Spinal cord (tissue), 9 donors: ENCODE measurements at regions not wholly inside any gene's neighbourhood (a gene's known extent, or its start where the extent isn't known, plus 50 kb on each side); places are given as distances from the start of the nearest gene placed in this dataset.

ENCODE experiments used
- DNase-seq, 6 donors: peaks; one replicate each; pipeline versions ENCODE4 v3.0.0 to v3.0.0-alpha.2; 2013 to 2015; ENCODE audit warnings: low spot score in 6 of 6, low read depth in 4 of 6
- H3K27ac ChIP-seq: one replicate; pipeline ENCODE4 v1.5.1; 2013; ENCODE audit warnings: low read depth, low read length, control low read depth
- H3K27me3 ChIP-seq: one replicate; pipeline ENCODE4 v1.6.1; 2013; ENCODE audit warnings: low read length; ENCODE audit not compliant: control insufficient read depth, insufficient read depth
- H3K36me3 ChIP-seq: one replicate; pipeline ENCODE4 v1.6.1; 2013; ENCODE audit warnings: low read length; ENCODE audit not compliant: control insufficient read depth, insufficient read depth
- H3K4me1 ChIP-seq: one replicate; pipeline ENCODE4 v1.6.1; 2013; ENCODE audit warnings: low read length; ENCODE audit not compliant: control insufficient read depth, insufficient read depth
- H3K4me3 ChIP-seq: one replicate; pipeline ENCODE4 v1.5.1; 2013; ENCODE audit warnings: low read depth, low read length, control low read depth
- H3K9me3 ChIP-seq: one replicate; pipeline ENCODE4 v1.6.1; 2013; ENCODE audit warnings: low read length; ENCODE audit not compliant: control insufficient read depth, insufficient read depth
- WGBS: methylation state at CpG from one replicate; pipeline ENCODE4 v1.1.5; 2013; ENCODE audit warnings: missing lambda C conversion rate; ENCODE audit not compliant: insufficient coverage; 5-methylcytosine and 5-hydroxymethylcytosine counted together
- donor health status: healthy.

GRCh38 chr14:95433094-95433478 is 83.4 kb downstream of the SYNE3 start:
- DNase-seq = no peak
- 88% methylated on average over 8 of the region's 8 CpGs for WGBS
- H3K4me1 ChIP-seq = peaks cover 8% of the 10 kb centered on the region
- no peaks in the 10 kb centered on the region for H3K27me3 ChIP-seq
- H3K4me3 ChIP-seq = no peak overlapping the region
- peaks cover 3% of the 10 kb centered on the region for H3K9me3 ChIP-seq
- no peak overlapping the region for H3K27ac ChIP-seq
- H3K36me3 ChIP-seq = peaks cover 8% of the 10 kb centered on the region

DNA sequence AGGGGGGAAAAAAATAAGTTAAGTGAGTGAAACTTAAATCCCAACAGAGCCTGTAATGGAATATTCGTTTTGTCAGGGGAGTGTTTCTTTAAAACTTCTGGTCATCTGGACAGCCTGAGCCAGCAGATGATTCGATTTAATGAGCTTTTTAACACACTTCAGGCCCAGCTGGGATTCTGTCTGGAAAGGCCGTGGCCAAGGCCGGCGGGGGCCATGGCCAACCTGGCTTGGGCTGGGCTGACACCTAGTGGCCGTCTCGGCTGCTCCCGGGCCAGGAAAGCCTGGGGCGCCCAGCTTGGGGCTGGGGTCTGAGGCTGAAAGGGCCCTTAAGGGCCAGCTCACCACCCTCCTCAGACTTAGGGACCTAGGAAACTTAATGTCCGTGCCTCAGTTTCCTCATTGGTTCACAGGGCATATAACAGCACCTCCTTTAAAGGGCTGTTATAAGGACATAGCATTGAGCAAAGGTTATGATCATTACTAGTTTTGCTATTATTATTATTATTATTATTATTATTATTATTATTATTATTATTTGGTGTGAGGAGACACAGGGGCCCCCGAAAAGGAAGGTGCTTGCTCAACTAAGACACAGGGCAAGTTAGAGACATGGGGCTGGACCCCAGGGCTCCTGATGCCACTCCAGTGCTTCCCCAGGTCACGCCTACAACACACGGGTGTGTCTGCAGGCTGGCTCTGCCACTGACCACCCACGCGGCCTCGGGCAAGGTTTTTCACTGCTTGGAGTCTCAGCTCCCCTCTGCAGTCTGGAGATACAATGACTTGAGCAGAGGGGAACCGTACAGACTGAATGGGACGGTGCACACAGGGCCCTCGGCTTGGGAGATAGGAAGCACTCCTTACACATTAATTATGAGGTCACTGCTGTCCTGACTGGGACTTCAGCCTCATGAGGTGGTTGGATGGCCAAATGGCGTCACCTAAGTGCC is 84.0 kb downstream of the SYNE3 start:
- Histone ChIP-seq H3K36me3 (peaks cover 8% of the 10 kb centered on the region), H3K4me3 (no peak overlapping the region), H3K27me3 (no peaks in the 10 kb centered on the region), H3K27ac (no peak overlapping the region), H3K4me1 (peaks cover 8% of the 10 kb centered on the region), H3K9me3 (peaks cover 3% of the 10 kb centered on the region)
- WGBS = 34% methylated on average over 17 of the region's 20 CpGs
- peak in 3 of 6 donors; percentile 54 to 86 (median 80) for DNase-seq

- Histone ChIP-seq H3K36me3 (peaks cover 8% of the 10 kb centered on the region), H3K27ac (no peak overlapping the region)
These were observed 85.0 kb downstream of the SYNE3 start for GRCh38 chr14:95431199-95432143.

DNA sequence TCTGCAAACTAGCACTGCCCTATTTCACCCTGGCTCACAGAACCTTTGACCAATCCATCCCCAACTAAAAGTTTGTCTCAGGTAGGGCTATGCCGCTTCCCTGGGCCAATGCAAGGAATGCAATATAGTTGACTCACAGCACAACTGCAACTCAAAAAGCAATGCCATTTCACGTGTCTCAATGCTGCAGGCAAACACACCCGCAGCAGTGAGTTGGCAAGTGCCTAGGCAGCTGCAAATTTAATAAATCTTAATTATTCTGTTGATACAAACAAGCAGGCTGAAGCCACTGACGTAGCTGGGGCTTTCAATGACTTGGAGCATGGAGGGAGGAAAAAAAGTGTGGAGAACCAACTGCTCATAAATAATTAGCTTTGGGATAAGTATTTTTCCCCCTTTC is 87.9 kb downstream of the SYNE3 start:
- H3K27me3 ChIP-seq = no peaks in the 10 kb centered on the region
- H3K27ac ChIP-seq = no peak overlapping the region
- no peak for DNase-seq
- no peak overlapping the region for H3K4me3 ChIP-seq
- H3K36me3 ChIP-seq = peaks cover 8% of the 10 kb centered on the region
- H3K9me3 ChIP-seq = no peaks in the 10 kb centered on the region
- H3K4me1 ChIP-seq = peaks cover 8% of the 10 kb centered on the region
- 100% methylated on average over 1 of the region's 4 CpGs for WGBS

More at GRCh38 chr14:95431199-95432143, 85.0 kb downstream of the SYNE3 start:
- no peak overlapping the region for H3K4me3 ChIP-seq
- H3K4me1 ChIP-seq = peaks cover 8% of the 10 kb centered on the region
- peaks cover 3% of the 10 kb centered on the region for H3K9me3 ChIP-seq
- WGBS = 70% methylated on average over 13 of the region's 17 CpGs
- H3K27me3 ChIP-seq = no peaks in the 10 kb centered on the region
- peak in 2 of 6 donors; percentile 53 to 66 for DNase-seq

DNA sequence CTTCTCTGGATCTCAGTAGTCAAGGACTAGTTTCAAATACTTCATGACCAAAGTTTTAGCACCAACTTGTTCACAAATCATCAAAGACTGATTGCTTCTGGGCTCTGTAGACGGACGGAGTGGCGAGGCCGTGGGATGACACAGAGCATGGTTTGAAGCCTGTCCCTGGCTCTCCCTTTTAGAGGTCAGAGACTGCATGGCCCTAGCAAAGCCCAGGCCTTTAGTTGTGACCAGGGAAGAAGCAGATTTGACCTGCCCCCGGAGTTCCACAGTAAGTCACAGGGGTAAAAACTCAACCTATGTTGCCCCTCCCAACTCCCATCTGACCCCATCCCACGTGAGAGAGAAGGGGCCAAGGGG is 90.4 kb downstream of the SYNE3 start:
- H3K4me1 ChIP-seq = no peaks in the 10 kb centered on the region
- no peaks in the 10 kb centered on the region for H3K36me3 ChIP-seq
- no peak for DNase-seq
- H3K27me3 ChIP-seq = no peaks in the 10 kb centered on the region
- no peaks in the 10 kb centered on the region for H3K9me3 ChIP-seq
- WGBS = 98% methylated on average over 4 of the region's 6 CpGs
- no peak overlapping the region for H3K27ac ChIP-seq
- no peak overlapping the region for H3K4me3 ChIP-seq

DNA sequence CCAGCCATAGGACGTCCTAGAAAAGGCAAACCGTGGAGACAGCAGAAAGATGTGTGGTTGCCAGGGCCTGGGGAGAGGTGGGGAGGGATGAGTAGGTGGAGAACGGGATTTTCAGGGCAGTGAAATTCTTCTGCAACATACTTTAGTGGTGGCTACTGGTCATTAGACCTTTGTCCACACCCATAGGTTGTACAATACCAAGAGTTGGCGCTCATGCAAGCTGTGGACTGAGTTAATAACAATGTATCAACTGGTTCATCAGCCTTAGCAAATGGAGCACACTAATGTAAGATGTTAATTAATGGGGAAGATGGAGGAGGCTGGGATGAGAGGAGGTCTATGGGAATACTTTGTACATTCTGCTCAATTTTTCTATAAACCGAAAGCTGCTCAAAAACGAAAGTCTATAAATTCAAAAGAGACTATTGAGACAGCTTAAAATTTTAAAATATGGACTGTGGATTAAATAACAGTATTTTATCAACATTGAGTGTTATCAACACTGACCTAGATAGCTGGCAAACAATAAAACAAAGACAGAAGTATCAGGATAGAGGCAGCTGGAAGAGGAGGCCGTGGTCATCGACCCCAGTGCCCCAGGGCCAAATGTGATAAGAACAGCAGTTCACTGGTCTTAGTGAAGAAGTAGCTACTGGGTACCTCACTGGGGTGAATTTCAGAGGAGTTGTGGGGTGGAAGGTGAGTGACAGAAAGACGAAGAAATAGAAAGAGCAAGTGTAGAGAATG is 90.9 kb downstream of the SYNE3 start:
- H3K36me3 ChIP-seq = no peaks in the 10 kb centered on the region
- 76% methylated on average over 5 of the region's 9 CpGs for WGBS
- no peaks in the 10 kb centered on the region for H3K4me1 ChIP-seq
- no peak overlapping the region for H3K27ac ChIP-seq
- H3K4me3 ChIP-seq = no peak overlapping the region
- H3K27me3 ChIP-seq = no peaks in the 10 kb centered on the region
- no peak for DNase-seq
- H3K9me3 ChIP-seq = no peaks in the 10 kb centered on the region

DNA sequence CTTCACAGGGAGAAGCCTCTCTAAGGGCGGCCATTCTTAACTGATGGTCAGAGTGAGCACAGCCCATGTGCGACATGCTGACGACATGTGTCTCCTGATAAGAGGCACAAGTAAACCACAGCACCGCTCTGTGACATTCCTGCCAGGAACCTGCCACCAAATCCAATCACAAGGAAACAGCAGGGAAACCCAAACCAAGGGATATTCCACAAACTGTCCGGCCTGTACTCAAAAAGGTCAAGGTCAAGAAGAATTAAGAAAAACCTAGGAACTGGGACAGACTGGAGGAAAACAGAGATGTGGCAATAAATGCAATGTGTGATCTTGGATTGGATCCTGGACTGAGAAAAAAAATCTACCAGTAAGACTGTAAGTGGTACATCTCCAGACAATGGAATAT is 91.9 kb downstream of the SYNE3 start:
- no peak for DNase-seq
- WGBS = 98% methylated on average over 4 of the region's 5 CpGs
- Histone ChIP-seq H3K27me3 (no peaks in the 10 kb centered on the region), H3K4me3 (no peak overlapping the region), H3K9me3 (no peaks in the 10 kb centered on the region), H3K4me1 (no peaks in the 10 kb centered on the region), H3K36me3 (no peaks in the 10 kb centered on the region), H3K27ac (no peak overlapping the region)

DNA sequence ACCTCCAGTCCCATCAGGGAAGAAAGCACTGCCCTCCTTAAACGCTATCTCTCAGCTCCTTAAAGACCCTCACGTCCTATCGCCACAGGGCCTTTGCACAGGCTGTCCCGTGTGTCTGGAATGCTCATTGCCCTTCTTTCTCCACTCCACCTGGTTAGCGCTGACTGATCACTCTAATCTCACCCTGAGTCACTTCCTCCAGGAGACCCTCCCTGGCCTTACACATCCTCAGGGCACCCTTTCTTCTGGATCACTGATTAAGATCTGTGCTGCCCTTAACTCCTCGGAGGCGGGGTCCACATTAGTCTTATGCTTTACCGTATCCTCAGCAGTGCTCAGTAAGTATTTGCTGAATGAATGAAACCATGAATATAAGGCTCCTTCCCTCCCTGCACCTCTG is 94.7 kb downstream of the SYNE3 start:
- 98% methylated on average over 6 of the region's 8 CpGs for WGBS
- Histone ChIP-seq H3K27me3 (no peaks in the 10 kb centered on the region), H3K36me3 (no peaks in the 10 kb centered on the region), H3K27ac (no peak overlapping the region), H3K9me3 (no peaks in the 10 kb centered on the region), H3K4me3 (no peak overlapping the region), H3K4me1 (no peaks in the 10 kb centered on the region)
- DNase-seq = no peak

DNA sequence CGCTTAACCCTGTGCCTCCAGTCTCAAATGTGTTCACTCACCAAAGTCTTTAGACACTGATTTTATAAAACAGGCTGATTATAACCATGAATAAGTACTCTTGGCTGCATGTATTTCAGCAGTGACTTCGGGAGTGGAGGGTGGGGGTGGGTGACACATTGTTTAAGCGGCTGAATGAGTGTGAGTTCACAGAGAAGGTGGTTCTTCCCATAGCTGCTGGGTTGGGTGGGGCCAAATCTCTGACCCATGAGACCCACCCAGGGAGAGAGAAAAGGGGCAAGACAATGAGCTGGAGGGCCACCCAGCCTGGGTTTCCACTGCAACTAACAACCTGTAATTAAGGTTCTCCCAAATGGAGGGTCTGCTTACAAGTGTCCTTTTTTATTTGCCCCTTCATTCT is 96.4 kb downstream of the SYNE3 start:
- DNase-seq = no peak
- WGBS = 88% methylated on average over 2 of the region's 3 CpGs
- peaks cover 4% of the 10 kb centered on the region for H3K36me3 ChIP-seq
- no peak overlapping the region for H3K4me3 ChIP-seq
- no peaks in the 10 kb centered on the region for H3K9me3 ChIP-seq
- no peak overlapping the region for H3K27ac ChIP-seq
- H3K27me3 ChIP-seq = no peaks in the 10 kb centered on the region
- no peaks in the 10 kb centered on the region for H3K4me1 ChIP-seq
